GM18499 (cell line): ENCODE measurements at regions not wholly inside any gene's neighbourhood (a gene's known extent, or its start where the extent isn't known, plus 50 kb on each side); places are given as distances from the start of the nearest gene placed in this dataset.

Experiments used
- ATAC-seq: cut with Tn5 transposase; IDR thresholded peaks from one replicate; pipeline ENCODE4 v1.9.1; 2021; ENCODE audit warnings: moderate number of reproducible peaks; ENCODE audit not compliant: insufficient read depth, unreplicated experiment

GRCh38 chr4:110877778-110878370, 255.0 kb upstream of the PITX2 start:
- no peak for ATAC-seq

DNA sequence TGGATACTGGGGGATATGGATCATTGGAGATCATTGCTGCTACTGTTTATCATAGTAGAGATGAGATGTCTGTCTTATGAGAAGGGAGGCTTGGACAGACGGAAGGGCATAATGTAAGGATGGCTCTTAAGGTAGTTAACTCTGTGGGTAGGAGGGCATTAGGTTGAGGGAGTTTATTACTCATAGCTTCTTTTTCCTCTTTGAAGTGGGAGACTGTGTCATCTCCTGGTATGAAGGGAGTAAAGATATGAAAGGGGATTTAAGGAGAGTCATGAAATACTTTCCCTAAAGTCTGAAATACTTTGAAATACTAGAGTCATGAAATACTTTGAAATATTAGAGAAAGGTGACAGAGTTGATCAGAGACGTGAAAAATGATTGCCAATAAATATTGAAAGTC, 255.5 kb upstream of the PITX2 start:
- no peak for ATAC-seq

GRCh38 chr4:110878956-110879355, 256.1 kb upstream of the PITX2 start:
- ATAC-seq: no peak

- no peak for ATAC-seq
Observed at GRCh38 chr4:110886270-110886669, 263.4 kb upstream of the PITX2 start.

- no peak for ATAC-seq
Observed at GRCh38 chr4:110886856-110887255, 264.0 kb upstream of the PITX2 start.

DNA sequence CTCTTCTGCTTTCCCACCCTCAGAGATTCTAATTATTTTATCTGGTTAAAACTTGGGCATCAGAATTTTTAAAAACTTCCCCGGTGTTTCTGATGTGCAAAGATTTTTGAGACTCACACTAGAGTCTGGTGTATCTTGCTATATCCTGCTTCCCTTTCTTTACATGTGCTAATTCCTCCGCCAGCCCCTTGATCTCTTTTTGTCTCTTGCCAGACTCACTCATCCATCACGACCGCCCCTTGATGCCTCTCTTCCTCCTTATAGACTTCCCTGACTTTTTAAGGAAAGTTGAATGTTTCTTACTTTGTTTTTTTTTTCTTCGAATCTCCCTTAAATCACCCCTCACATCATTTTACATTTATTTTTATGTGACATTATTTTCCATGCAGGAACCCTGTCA, 274.9 kb upstream of the PITX2 start:
- ATAC-seq: no peak

- ATAC-seq: no peak
Observed at GRCh38 chr4:110898290-110898689, 275.4 kb upstream of the PITX2 start.

DNA sequence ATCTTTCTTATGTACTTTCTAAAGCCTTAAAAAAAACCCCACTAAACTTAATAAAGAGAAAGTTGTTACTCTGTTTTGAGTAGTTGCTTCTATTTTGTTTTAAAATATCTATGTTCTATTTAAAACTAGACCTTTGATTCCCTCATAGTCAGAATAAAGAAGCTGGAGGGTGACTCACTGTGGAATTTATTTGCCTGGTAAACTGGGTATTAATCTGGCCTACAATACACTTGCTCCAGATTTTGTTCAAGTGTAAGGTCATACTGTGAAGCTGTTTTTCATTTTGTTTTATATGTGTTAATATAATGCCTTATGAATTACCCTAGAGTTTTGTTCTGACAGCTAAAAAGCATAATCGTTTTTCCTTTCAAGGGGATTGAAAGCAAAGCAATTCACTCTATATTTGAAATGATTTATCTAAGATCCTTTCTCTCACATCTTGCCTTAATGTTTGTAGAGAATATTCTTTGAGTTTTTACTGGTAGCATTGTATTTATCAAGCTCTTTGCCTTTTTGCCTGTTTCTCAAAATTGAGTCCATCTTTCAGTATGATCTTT, 277.4 kb upstream of the PITX2 start:
- no peak for ATAC-seq

- no peak for ATAC-seq
Observed at GRCh38 chr4:110902500-110902899, 279.6 kb upstream of the PITX2 start.

DNA sequence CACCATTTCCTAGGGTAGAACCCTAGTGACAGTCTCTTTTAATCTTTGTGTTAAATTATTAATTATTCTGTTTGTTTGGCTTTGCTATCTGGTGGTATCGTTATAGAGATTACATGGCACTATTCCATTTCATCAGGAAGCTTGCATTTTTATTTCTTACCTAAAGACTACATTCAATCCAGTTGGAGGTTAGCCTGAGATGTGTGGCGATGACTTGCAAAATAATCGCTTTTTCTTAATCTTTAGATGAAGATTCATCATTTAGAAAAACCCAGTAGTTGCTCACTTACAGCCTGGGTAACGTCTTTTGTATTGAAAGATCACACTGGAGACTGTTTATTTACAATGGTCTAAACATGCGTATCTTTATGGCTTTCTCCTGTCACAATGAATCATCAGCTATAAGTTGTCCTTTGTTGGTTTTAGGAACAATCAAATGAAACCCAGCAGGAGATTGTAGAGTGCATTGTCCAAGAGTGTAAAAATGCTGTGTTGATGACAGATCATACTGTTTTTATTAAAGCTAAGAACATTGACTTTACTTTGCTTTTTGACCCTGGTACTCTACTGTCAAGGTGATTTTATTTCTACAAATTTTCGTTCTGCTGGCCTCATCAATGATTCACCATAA, 281.7 kb upstream of the PITX2 start:
- no peak for ATAC-seq

- ATAC-seq: no peak
Observed at GRCh38 chr4:110905367-110905766, 282.5 kb upstream of the PITX2 start.

- ATAC-seq: no peak
Observed at GRCh38 chr4:110907801-110908313, 285.0 kb upstream of the PITX2 start.

DNA sequence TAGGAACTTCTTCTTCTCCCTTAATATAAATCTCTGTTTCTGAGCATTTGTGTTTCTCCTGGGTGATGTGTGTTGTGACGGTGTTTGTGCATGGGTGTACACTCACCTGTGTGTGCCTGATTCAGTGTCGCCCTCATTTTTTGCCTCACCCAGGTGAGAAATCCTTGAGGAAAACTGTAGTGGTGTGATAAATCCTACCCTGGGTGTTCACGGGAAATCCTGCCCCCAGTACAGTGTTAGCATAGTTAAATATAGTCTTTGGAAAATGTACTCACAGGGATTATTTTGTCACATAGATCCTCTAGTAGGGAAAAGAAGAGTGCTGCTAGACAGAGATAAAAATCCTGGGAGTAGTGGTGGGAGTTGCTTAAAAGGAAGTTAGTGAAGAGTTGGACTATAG, 291.9 kb upstream of the PITX2 start:
- ATAC-seq: no peak

DNA sequence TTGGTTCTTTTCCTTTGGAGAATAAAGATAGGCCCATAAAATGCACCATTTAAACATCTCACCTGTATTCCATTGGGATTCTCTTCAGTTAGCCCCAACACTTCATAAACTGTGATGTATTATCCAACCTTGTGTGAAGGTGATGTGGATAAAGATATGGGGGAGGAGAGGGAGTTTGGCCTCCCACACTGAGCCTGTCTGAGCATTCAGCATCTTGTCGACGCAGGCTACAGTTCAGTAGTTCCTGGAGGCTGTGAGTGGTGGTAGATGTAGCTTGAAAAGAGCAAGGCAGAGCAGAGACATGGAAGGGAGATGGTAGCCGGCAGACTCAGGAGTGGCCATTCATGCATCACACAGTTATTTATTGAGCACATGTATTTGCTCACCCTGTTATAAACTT, 292.4 kb upstream of the PITX2 start:
- no peak for ATAC-seq

- no peak for ATAC-seq
Observed at GRCh38 chr4:110916505-110916904, 293.6 kb upstream of the PITX2 start.

DNA sequence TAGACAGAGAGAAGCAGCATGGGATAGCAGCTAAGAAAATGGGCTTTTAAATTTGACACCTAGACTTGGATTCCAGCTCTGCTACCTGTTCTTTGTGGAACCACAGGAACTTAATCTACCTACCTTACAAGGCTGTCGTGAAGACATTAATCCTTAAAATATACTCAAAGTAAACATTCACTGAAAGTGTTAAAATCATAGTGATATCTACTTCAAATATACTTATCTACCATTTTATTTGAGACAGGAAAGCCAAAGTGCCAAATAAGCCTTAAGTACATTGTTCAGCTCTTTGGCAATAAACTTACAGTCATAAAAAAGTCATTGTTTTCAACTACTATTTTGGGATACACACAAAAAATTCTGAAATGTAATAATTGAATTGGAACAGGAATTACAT, 295.0 kb upstream of the PITX2 start:
- ATAC-seq: no peak

DNA sequence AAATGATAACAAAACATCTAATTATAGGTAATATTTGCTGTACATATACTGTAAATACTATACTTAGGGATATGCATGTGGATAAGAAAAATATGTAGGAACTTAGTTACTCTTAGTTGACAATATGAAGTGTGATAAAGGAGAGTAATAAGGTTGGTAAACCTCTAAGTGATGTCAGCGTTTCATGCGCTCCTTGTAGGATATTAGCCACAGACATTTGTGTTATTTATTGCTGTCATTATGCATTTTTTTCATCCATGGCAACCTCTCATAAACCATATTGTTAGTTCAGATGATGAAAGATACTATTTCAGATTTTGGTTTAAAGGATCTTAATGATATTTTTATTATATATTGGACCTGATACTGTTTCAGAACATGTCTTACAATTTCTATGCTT, 298.1 kb upstream of the PITX2 start:
- no peak for ATAC-seq

- no peak for ATAC-seq
Observed at GRCh38 chr4:110924761-110925160, 301.9 kb upstream of the PITX2 start.

DNA sequence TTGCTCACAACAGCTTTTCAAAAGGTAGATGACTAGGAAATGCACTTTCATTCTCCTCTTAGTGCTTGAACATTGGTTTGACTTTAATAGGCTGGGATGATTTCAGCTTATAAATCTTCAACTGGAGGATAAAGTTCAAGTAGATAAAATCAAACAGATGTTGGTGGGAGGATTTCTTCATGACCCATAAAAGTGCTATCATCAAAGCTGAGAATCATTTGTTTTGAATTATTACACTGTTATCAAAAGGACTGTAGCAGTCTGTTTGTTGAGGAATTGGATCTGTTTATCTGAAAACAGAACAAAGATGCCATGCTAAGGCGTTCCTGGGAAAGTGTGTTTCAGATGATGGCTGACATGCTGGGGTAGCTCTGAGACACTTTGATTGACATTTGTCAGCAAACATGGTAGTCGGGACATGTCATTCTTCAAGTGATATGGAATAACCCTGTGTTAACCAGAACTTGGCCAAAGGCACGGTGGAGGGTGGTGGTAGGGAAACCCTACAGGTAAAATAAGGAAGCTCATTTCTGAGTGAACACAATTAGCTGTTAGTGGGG, 304.0 kb upstream of the PITX2 start:
- no peak for ATAC-seq

GRCh38 chr4:110933341-110933740, 310.5 kb upstream of the PITX2 start:
- ATAC-seq: no peak

DNA sequence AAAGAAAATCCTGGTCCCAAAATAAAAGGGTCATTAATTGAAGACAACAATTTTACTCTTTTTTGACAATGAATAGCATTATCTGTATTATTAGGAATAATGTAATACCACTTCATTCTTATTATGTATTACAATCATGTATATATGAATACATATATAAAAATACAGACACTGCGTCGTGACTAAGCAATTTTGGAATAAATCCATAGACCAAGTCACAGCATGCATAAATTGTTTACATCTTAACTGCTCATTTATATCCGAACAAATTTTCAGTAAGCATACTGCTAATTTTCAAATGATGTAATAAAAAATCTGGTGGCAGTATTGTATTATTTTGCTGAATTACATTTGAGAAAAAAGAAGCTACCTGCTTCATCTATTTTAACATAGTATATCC, 321.6 kb upstream of the PITX2 start:
- ATAC-seq: no peak

GRCh38 chr4:110945600-110945999, 322.7 kb upstream of the PITX2 start:
- ATAC-seq: no peak
